OCI-M2 (cell line): ENCODE measurements at regions not wholly inside any gene's neighbourhood (a gene's known extent, or its start where the extent isn't known, plus 50 kb on each side); places are given as distances from the start of the nearest gene placed in this dataset.

ENCODE experiments used
- DNase-seq: peaks from one replicate; lab custom pipeline; 2025; ENCODE audit not compliant: unreplicated experiment; lab: John Stamatoyannopoulos, UW

GRCh38 chr18:47346016-47346415, 94.6 kb upstream of the SKOR2 start:
- DNase-seq, result no peak

- DNase-seq, result no peak
These were observed 93.8 kb upstream of the SKOR2 start for GRCh38 chr18:47345291-47345690.

GRCh38 chr18:47343291-47343690, 91.8 kb upstream of the SKOR2 start:
- no peak for DNase-seq

GRCh38 chr18:47342566-47342965, 91.1 kb upstream of the SKOR2 start:
- no peak for DNase-seq

GRCh38 chr18:47341678-47342077, 90.2 kb upstream of the SKOR2 start:
- no peak for DNase-seq

GRCh38 chr18:47334966-47335365, 83.5 kb upstream of the SKOR2 start:
- DNase-seq, result no peak

- DNase-seq, result no peak
These were observed 82.6 kb upstream of the SKOR2 start for GRCh38 chr18:47333926-47334635.

GRCh38 chr18:47331641-47332040, 80.2 kb upstream of the SKOR2 start:
- DNase-seq, result no peak

- no peak for DNase-seq
These were observed 79.6 kb upstream of the SKOR2 start for GRCh38 chr18:47331026-47331425.

- DNase-seq, result no peak
These were observed 71.7 kb upstream of the SKOR2 start for GRCh38 chr18:47323158-47323557.

GRCh38 chr18:47321815-47322214, 70.4 kb upstream of the SKOR2 start:
- DNase-seq, result no peak

- no peak for DNase-seq
These were observed 66.5 kb upstream of the SKOR2 start for GRCh38 chr18:47317824-47318508.

GRCh38 chr18:47316924-47317323, 65.5 kb upstream of the SKOR2 start:
- DNase-seq, result no peak

- no peak for DNase-seq
These were observed 62.4 kb upstream of the SKOR2 start for GRCh38 chr18:47313901-47314300.

- no peak for DNase-seq
These were observed 60.1 kb upstream of the SKOR2 start for GRCh38 chr18:47311585-47311984.
